ENCODE measurements at regions not wholly inside any gene's neighbourhood (a gene's known extent, or its start where the extent isn't known, plus 50 kb on each side); places are given as distances from the start of the nearest gene placed in this dataset.

- H3K27ac Mint-ChIP-seq = no peak overlapping the region
- no peaks in the 10 kb centered on the region for H3K36me3 Mint-ChIP-seq
- peaks cover 0 to 3% (median 0%) of the 10 kb centered on the region in 5 donors for H3K9me3 Mint-ChIP-seq
- H3K4me1 ChIP-seq (ENCODE audit: insufficient read depth, low read length) = no peaks in the 10 kb centered on the region
- ChIA-PET POLR2A (no interaction called here), CTCF (interaction anchor here (1.3 kb wide), 1 partner anchor 13 kb away, joined by 3 read pairs; no protein-coding TSS in a partner anchor)
- H3K27ac ChIP-seq (ENCODE audit: low read depth, low read length) = no peak overlapping the region
- DNase-seq = no peak
- no peak overlapping the region for H3K4me3 Mint-ChIP-seq
- H3K27me3 ChIP-seq (ENCODE audit: insufficient read depth, low read length, poor library complexity, severe bottlenecking) = no peaks in the 10 kb centered on the region
- no peaks in the 10 kb centered on the region for H3K4me1 Mint-ChIP-seq
- H3K4me3 ChIP-seq (ENCODE audit: low read length) = no peak overlapping the region
- no peaks in the 10 kb centered on the region for H3K9me3 ChIP-seq (ENCODE audit: low read length)
- peaks cover 3 to 11% of the 10 kb centered on the region in 2 donors for H3K27me3 Mint-ChIP-seq
- H3K36me3 ChIP-seq (ENCODE audit: insufficient read depth, low read length) = no peaks in the 10 kb centered on the region
Observed at GRCh38 chr3:69505770-69506407, 120.0 kb upstream of the FRMD4B start.

GRCh38 chr3:69504232-69504631 is 118.3 kb upstream of the FRMD4B start:
- Mint-ChIP-seq H3K4me1 (no peaks in the 10 kb centered on the region), H3K27me3 (peaks cover 3 to 4% of the 10 kb centered on the region in 2 donors), H3K9me3 (peaks cover 0 to 8% (median 0%) of the 10 kb centered on the region in 5 donors), H3K4me3 (no peak overlapping the region), H3K36me3 (no peaks in the 10 kb centered on the region), H3K27ac (no peak overlapping the region)
- ChIA-PET POLR2A (no interaction called here), CTCF (no interaction called here)
- no peak for DNase-seq
- H3K9me3 ChIP-seq (ENCODE audit: low read length) = no peaks in the 10 kb centered on the region
- no peaks in the 10 kb centered on the region for H3K4me1 ChIP-seq (ENCODE audit: insufficient read depth, low read length)
- no peak overlapping the region for H3K4me3 ChIP-seq (ENCODE audit: low read length)
- H3K27me3 ChIP-seq (ENCODE audit: insufficient read depth, low read length, poor library complexity, severe bottlenecking) = no peaks in the 10 kb centered on the region
- H3K36me3 ChIP-seq (ENCODE audit: insufficient read depth, low read length) = no peaks in the 10 kb centered on the region
- H3K27ac ChIP-seq (ENCODE audit: low read depth, low read length) = no peak overlapping the region

- H3K4me3 ChIP-seq (ENCODE audit: low read length) = no peak overlapping the region
- Mint-ChIP-seq H3K27ac (no peak overlapping the region), H3K4me1 (no peaks in the 10 kb centered on the region), H3K36me3 (no peaks in the 10 kb centered on the region), H3K4me3 (no peak overlapping the region), H3K27me3 (no peaks in the 10 kb centered on the region), H3K9me3 (peaks cover 0 to 5% (median 0%) of the 10 kb centered on the region in 5 donors)
- H3K27me3 ChIP-seq (ENCODE audit: insufficient read depth, low read length, poor library complexity, severe bottlenecking) = no peaks in the 10 kb centered on the region
- H3K9me3 ChIP-seq (ENCODE audit: low read length) = no peaks in the 10 kb centered on the region
- no peak for DNase-seq
- no peak overlapping the region for H3K27ac ChIP-seq (ENCODE audit: low read depth, low read length)
- H3K36me3 ChIP-seq (ENCODE audit: insufficient read depth, low read length) = no peaks in the 10 kb centered on the region
- H3K4me1 ChIP-seq (ENCODE audit: insufficient read depth, low read length) = no peaks in the 10 kb centered on the region
- POLR2A ChIA-PET = no interaction called here
- CTCF ChIA-PET = no interaction called here
Observed at GRCh38 chr3:69500604-69501003, 114.7 kb upstream of the FRMD4B start.

GRCh38 chr3:69499899-69500421 is 114.1 kb upstream of the FRMD4B start:
- H3K27me3 ChIP-seq (ENCODE audit: insufficient read depth, low read length, poor library complexity, severe bottlenecking) = no peaks in the 10 kb centered on the region
- Mint-ChIP-seq H3K27me3 (no peaks in the 10 kb centered on the region), H3K9me3 (peaks cover 0 to 5% (median 0%) of the 10 kb centered on the region in 5 donors), H3K4me1 (no peaks in the 10 kb centered on the region), H3K4me3 (no peak overlapping the region), H3K36me3 (no peaks in the 10 kb centered on the region), H3K27ac (peak overlapping the region in 1 of 8 donors; percentile 58)
- no peak overlapping the region for H3K4me3 ChIP-seq (ENCODE audit: low read length)
- H3K36me3 ChIP-seq (ENCODE audit: insufficient read depth, low read length) = no peaks in the 10 kb centered on the region
- ChIA-PET POLR2A (no interaction called here), CTCF (no interaction called here)
- no peaks in the 10 kb centered on the region for H3K9me3 ChIP-seq (ENCODE audit: low read length)
- no peak for DNase-seq
- no peaks in the 10 kb centered on the region for H3K4me1 ChIP-seq (ENCODE audit: insufficient read depth, low read length)
- no peak overlapping the region for H3K27ac ChIP-seq (ENCODE audit: low read depth, low read length)

- no peaks in the 10 kb centered on the region for H3K4me1 Mint-ChIP-seq
- H3K27me3 Mint-ChIP-seq = peaks cover 0 to under 1% of the 10 kb centered on the region in 2 donors
- no peaks in the 10 kb centered on the region for H3K9me3 ChIP-seq (ENCODE audit: low read length)
Observed at GRCh38 chr3:69499422-69499821, 113.5 kb upstream of the FRMD4B start.

GRCh38 chr3:69496856-69497255 is 111.0 kb upstream of the FRMD4B start:
- POLR2A ChIA-PET = no interaction called here
- H3K4me3 Mint-ChIP-seq = no peak overlapping the region
- no peaks in the 10 kb centered on the region for H3K4me1 ChIP-seq (ENCODE audit: insufficient read depth, low read length)
- no peak for DNase-seq
- no peaks in the 10 kb centered on the region for H3K9me3 ChIP-seq (ENCODE audit: low read length)
- no peaks in the 10 kb centered on the region for H3K4me1 Mint-ChIP-seq
- H3K27ac ChIP-seq (ENCODE audit: low read depth, low read length) = no peak overlapping the region
- no peaks in the 10 kb centered on the region for H3K36me3 Mint-ChIP-seq
- CTCF ChIA-PET = no interaction called here
- H3K27ac Mint-ChIP-seq = no peak overlapping the region
- no peaks in the 10 kb centered on the region for H3K36me3 ChIP-seq (ENCODE audit: insufficient read depth, low read length)
- H3K9me3 Mint-ChIP-seq = peaks cover 0 to 8% (median 0%) of the 10 kb centered on the region in 5 donors
- H3K4me3 ChIP-seq (ENCODE audit: low read length) = no peak overlapping the region
- H3K27me3 Mint-ChIP-seq = peaks cover 0 to 5% of the 10 kb centered on the region in 2 donors
- H3K27me3 ChIP-seq (ENCODE audit: insufficient read depth, low read length, poor library complexity, severe bottlenecking) = no peaks in the 10 kb centered on the region

More at GRCh38 chr3:69499422-69499821, 113.5 kb upstream of the FRMD4B start:
- Histone ChIP-seq H3K36me3 (ENCODE audit: insufficient read depth, low read length) (no peaks in the 10 kb centered on the region), H3K4me1 (ENCODE audit: insufficient read depth, low read length) (no peaks in the 10 kb centered on the region), H3K4me3 (ENCODE audit: low read length) (no peak overlapping the region), H3K27ac (ENCODE audit: low read depth, low read length) (no peak overlapping the region), H3K27me3 (ENCODE audit: insufficient read depth, low read length, poor library complexity, severe bottlenecking) (no peaks in the 10 kb centered on the region)
- no peak for DNase-seq
- Mint-ChIP-seq H3K9me3 (peaks cover 0 to 5% (median 0%) of the 10 kb centered on the region in 5 donors), H3K4me3 (no peak overlapping the region), H3K27ac (no peak overlapping the region), H3K36me3 (no peaks in the 10 kb centered on the region)
- ChIA-PET CTCF (no interaction called here), POLR2A (no interaction called here)

- no peak overlapping the region for H3K27ac Mint-ChIP-seq
- H3K27me3 ChIP-seq (ENCODE audit: insufficient read depth, low read length, poor library complexity, severe bottlenecking) = no peaks in the 10 kb centered on the region
- POLR2A ChIA-PET = no interaction called here
Observed at GRCh38 chr3:69494185-69494584, 108.3 kb upstream of the FRMD4B start.

GRCh38 chr3:69493157-69493556 is 107.3 kb upstream of the FRMD4B start:
- H3K4me3 Mint-ChIP-seq = no peak overlapping the region
- POLR2A ChIA-PET = no interaction called here
- H3K4me1 ChIP-seq (ENCODE audit: insufficient read depth, low read length) = no peaks in the 10 kb centered on the region
- no peak for DNase-seq
- H3K9me3 ChIP-seq (ENCODE audit: low read length) = no peaks in the 10 kb centered on the region
- no peaks in the 10 kb centered on the region for H3K36me3 ChIP-seq (ENCODE audit: insufficient read depth, low read length)
- no peaks in the 10 kb centered on the region for H3K27me3 ChIP-seq (ENCODE audit: insufficient read depth, low read length, poor library complexity, severe bottlenecking)
- H3K27ac ChIP-seq (ENCODE audit: low read depth, low read length) = no peak overlapping the region
- H3K27me3 Mint-ChIP-seq = peaks cover 0 to 5% of the 10 kb centered on the region in 2 donors
- CTCF ChIA-PET = no interaction called here
- H3K4me3 ChIP-seq (ENCODE audit: low read length) = no peak overlapping the region
- H3K9me3 Mint-ChIP-seq = peaks cover 0 to 2% (median 0%) of the 10 kb centered on the region in 5 donors
- no peaks in the 10 kb centered on the region for H3K4me1 Mint-ChIP-seq
- no peak overlapping the region for H3K27ac Mint-ChIP-seq
- H3K36me3 Mint-ChIP-seq = no peaks in the 10 kb centered on the region

More at GRCh38 chr3:69494185-69494584, 108.3 kb upstream of the FRMD4B start:
- Histone ChIP-seq H3K4me3 (ENCODE audit: low read length) (no peak overlapping the region), H3K4me1 (ENCODE audit: insufficient read depth, low read length) (no peaks in the 10 kb centered on the region), H3K9me3 (ENCODE audit: low read length) (no peaks in the 10 kb centered on the region), H3K27ac (ENCODE audit: low read depth, low read length) (no peak overlapping the region), H3K36me3 (ENCODE audit: insufficient read depth, low read length) (no peaks in the 10 kb centered on the region)
- Mint-ChIP-seq H3K27me3 (peaks cover 0 to 5% of the 10 kb centered on the region in 2 donors), H3K4me3 (no peak overlapping the region), H3K9me3 (peaks cover 0 to 2% (median 0%) of the 10 kb centered on the region in 5 donors), H3K36me3 (no peaks in the 10 kb centered on the region), H3K4me1 (no peaks in the 10 kb centered on the region)
- CTCF ChIA-PET = no interaction called here
- DNase-seq = no peak

All from CD8-positive, alpha-beta memory T cell (primary cell).